Spleen (tissue), 3 donors: ENCODE measurements at regions not wholly inside any gene's neighbourhood (a gene's known extent, or its start where the extent isn't known, plus 50 kb on each side); places are given as distances from the start of the nearest gene placed in this dataset.

Experiments
- POLR2A ChIP-seq, 3 donors: fragments of 450-650 bp; IDR thresholded peaks; one replicate each; pipeline ENCODE4 v1.5.1; 2017; ENCODE audit warnings: antibody characterized with exemption in 3 of 3, mild to moderate bottlenecking in 1 of 3
- POLR2AphosphoS5 ChIP-seq, 3 donors: sonication (generic); formaldehyde crosslinking; IDR thresholded peaks; one replicate each; pipeline ENCODE4 v1.5.1; 2017; ENCODE audit warnings: antibody characterized with exemption in 3 of 3

- TF ChIP-seq POLR2AphosphoS5 (IDR thresholded peaks at IDR 0.05) (no peak), POLR2A (IDR thresholded peaks at IDR 0.05) (no peak)
These were observed 119.0 kb upstream of the SNTG2 start for GRCh38 chr2:831622-832021.
